Right lobe of liver (tissue), 4 donors: ENCODE measurements at regions not wholly inside any gene's neighbourhood (a gene's known extent, or its start where the extent isn't known, plus 50 kb on each side); places are given as distances from the start of the nearest gene placed in this dataset.

Source experiments
- POLR2A ChIP-seq: fragments of 450-650 bp; IDR thresholded peaks from one replicate; pipeline ENCODE4 v1.6.1; 2017; ENCODE audit warnings: antibody characterized with exemption, mild to moderate bottlenecking
- TF ChIP-seq, protein P1 (sequence below), 4 donors: fragments of 200-600 bp in 3 of 4; fragments of 450-650 bp in 1 of 4; IDR thresholded peaks; one replicate each; pipeline versions ENCODE4 v1.5.1 to v1.8.0; 2016 to 2022; ENCODE audit warnings: antibody characterized with exemption in 4 of 4, mild to moderate bottlenecking in 2 of 4
- donor health status: DM: no; HTN: no; CAD: no.
- donor health status: DM: no; HTN: no; CAD: no.
- donor health status: DM: no; HTN: yes; CAD: no.

- TF ChIP-seq POLR2A: no peak
- TF ChIP-seq, protein P1, sequence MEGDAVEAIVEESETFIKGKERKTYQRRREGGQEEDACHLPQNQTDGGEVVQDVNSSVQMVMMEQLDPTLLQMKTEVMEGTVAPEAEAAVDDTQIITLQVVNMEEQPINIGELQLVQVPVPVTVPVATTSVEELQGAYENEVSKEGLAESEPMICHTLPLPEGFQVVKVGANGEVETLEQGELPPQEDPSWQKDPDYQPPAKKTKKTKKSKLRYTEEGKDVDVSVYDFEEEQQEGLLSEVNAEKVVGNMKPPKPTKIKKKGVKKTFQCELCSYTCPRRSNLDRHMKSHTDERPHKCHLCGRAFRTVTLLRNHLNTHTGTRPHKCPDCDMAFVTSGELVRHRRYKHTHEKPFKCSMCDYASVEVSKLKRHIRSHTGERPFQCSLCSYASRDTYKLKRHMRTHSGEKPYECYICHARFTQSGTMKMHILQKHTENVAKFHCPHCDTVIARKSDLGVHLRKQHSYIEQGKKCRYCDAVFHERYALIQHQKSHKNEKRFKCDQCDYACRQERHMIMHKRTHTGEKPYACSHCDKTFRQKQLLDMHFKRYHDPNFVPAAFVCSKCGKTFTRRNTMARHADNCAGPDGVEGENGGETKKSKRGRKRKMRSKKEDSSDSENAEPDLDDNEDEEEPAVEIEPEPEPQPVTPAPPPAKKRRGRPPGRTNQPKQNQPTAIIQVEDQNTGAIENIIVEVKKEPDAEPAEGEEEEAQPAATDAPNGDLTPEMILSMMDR (IDR thresholded peaks at IDR 0.05): no peak
Observed at GRCh38 chr6:144876689-144877088, 591.6 kb downstream of the UTRN start.
